H9 (cell line): ENCODE measurements at regions not wholly inside any gene's neighbourhood (a gene's known extent, or its start where the extent isn't known, plus 50 kb on each side); places are given as distances from the start of the nearest gene placed in this dataset.

Source experiments
- DNase-seq: peaks from one replicate; pipeline ENCODE4 v3.0.0-alpha.2; 2017
- H2AFZ ChIP-seq: one replicate; pipeline ENCODE4 v1.6.1; 2013; ENCODE audit warnings: mild to moderate bottlenecking, low read length, control low read depth, moderate library complexity
- H2AK5ac ChIP-seq: 2 replicates; pipeline ENCODE4 v1.6.1; 2013; ENCODE audit warnings: low read length, control low read depth, mixed read lengths; ENCODE audit not compliant: insufficient read length
- H2BK120ac ChIP-seq: one replicate; pipeline ENCODE4 v1.6.1; 2013; ENCODE audit warnings: low read depth, mild to moderate bottlenecking, low read length, control low read depth, inconsistent platforms; ENCODE audit not compliant: poor library complexity, severe bottlenecking
- H2BK12ac ChIP-seq: 2 replicates; pipeline ENCODE4 v1.6.1; 2013; ENCODE audit warnings: low read length, control low read depth, mixed read lengths, low read depth; ENCODE audit not compliant: insufficient read length
- H2BK15ac ChIP-seq: 2 replicates; pipeline ENCODE4 v1.6.1; 2013; ENCODE audit warnings: low read depth, low read length, control low read depth
- H2BK20ac ChIP-seq: one replicate; pipeline ENCODE4 v1.6.1; 2013; ENCODE audit warnings: low read depth, mild to moderate bottlenecking, low read length, control low read depth, inconsistent platforms; ENCODE audit not compliant: poor library complexity, severe bottlenecking
- H2BK5ac ChIP-seq: 2 replicates; pipeline ENCODE4 v1.6.1; 2013; ENCODE audit warnings: low read length, control low read depth, mixed read lengths; ENCODE audit not compliant: insufficient read length
- H3K14ac ChIP-seq: 2 replicates; pipeline ENCODE4 v1.6.1; 2013; ENCODE audit warnings: low read length, control low read depth; ENCODE audit not compliant: insufficient read depth
- H3K18ac ChIP-seq: 2 replicates; pipeline ENCODE4 v1.6.1; 2013; ENCODE audit warnings: low read depth, mild to moderate bottlenecking, mixed read lengths, low read length, control low read depth; ENCODE audit not compliant: insufficient read length
- H3K23ac ChIP-seq: 2 replicates; pipeline ENCODE4 v1.6.1; 2013; ENCODE audit warnings: low read length, control low read depth, mixed read lengths, low read depth; ENCODE audit not compliant: insufficient read length
- H3K23me2 ChIP-seq: 2 replicates; pipeline ENCODE4 v1.6.1; 2013; ENCODE audit warnings: low read depth, mild to moderate bottlenecking, mixed read lengths, low read length, control low read depth; ENCODE audit not compliant: insufficient read length, poor library complexity, severe bottlenecking
- H3K27ac ChIP-seq: 2 replicates; pipeline ENCODE4 v1.5.1; 2013; ENCODE audit warnings: low read length, control low read depth, mixed read lengths, low read depth; ENCODE audit not compliant: insufficient read length
- H3K27me3 ChIP-seq: 2 replicates; pipeline ENCODE4 v1.6.1; 2013; ENCODE audit warnings: low read length, control low read depth, inconsistent platforms; ENCODE audit not compliant: insufficient read depth
- H3K4ac ChIP-seq: 2 replicates; pipeline ENCODE4 v1.6.1; 2013; ENCODE audit warnings: low read depth, mild to moderate bottlenecking, control low read depth, inconsistent platforms, low read length, moderate library complexity
- H3K4me1 ChIP-seq: 2 replicates; pipeline ENCODE4 v1.6.1; 2013; ENCODE audit warnings: low read length, control low read depth, inconsistent platforms; ENCODE audit not compliant: insufficient read depth
- H3K4me2 ChIP-seq: 2 replicates; pipeline ENCODE4 v1.6.1; 2013; ENCODE audit warnings: low read length, control low read depth, mixed read lengths; ENCODE audit not compliant: insufficient read length, insufficient read depth
- H3K56ac ChIP-seq: 2 replicates; pipeline ENCODE4 v1.6.1; 2013; ENCODE audit warnings: low read depth, mild to moderate bottlenecking, mixed read lengths, low read length, control low read depth; ENCODE audit not compliant: insufficient read length
- H3K79me1 ChIP-seq: 2 replicates; pipeline ENCODE4 v1.6.1; 2013; ENCODE audit warnings: low read depth, mild to moderate bottlenecking, moderate library complexity, low read length, control low read depth, inconsistent platforms; ENCODE audit not compliant: insufficient read depth, poor library complexity, severe bottlenecking
- H3K79me2 ChIP-seq: 2 replicates; pipeline ENCODE4 v1.6.1; 2013; ENCODE audit warnings: low read length, control low read depth, inconsistent platforms; ENCODE audit not compliant: insufficient read depth
- H3K9ac ChIP-seq: 2 replicates; pipeline ENCODE4 v1.6.1; 2013; ENCODE audit warnings: low read length, control low read depth, mixed read lengths; ENCODE audit not compliant: insufficient read length; ENCODE audit errors: extremely low read depth
- H3K9me3 ChIP-seq: one replicate; pipeline ENCODE4 v1.6.1; 2013; ENCODE audit warnings: low read depth, low read length, inconsistent platforms; ENCODE audit not compliant: control insufficient read depth
- H3T11ph ChIP-seq: one replicate; pipeline ENCODE4 v1.6.1; 2013; ENCODE audit warnings: mild to moderate bottlenecking, low read length, control low read depth, inconsistent platforms
- H4K20me1 ChIP-seq: one replicate; pipeline ENCODE4 v1.6.1; 2013; ENCODE audit not compliant: control insufficient read depth, insufficient read length, insufficient read depth
- H4K5ac ChIP-seq: 2 replicates; pipeline ENCODE4 v1.6.1; 2013; ENCODE audit warnings: low read depth, mild to moderate bottlenecking, mixed read lengths, low read length, control low read depth; ENCODE audit not compliant: insufficient read length
- H4K8ac ChIP-seq: replicated peaks from 2 replicates; pipeline ENCODE4 v1.6.1; 2013; ENCODE audit warnings: low read length, control low read depth, mixed read lengths, low read depth; ENCODE audit not compliant: insufficient read length
- H4K91ac ChIP-seq: 2 replicates; pipeline ENCODE4 v1.6.1; 2013; ENCODE audit warnings: low read depth, mild to moderate bottlenecking, moderate library complexity, mixed read lengths, low read length, control low read depth; ENCODE audit not compliant: insufficient read length
- H3K27ac Mint-ChIP-seq, 3 experiments: 2 replicates in 2 of 3; 3 replicates in 1 of 3; pipeline ENCODE4 v1.8.0; 2020 to 2021; ENCODE audit warnings: mixed read lengths in 3 of 3, mild to moderate bottlenecking in 1 of 3, moderate library complexity in 1 of 3
- H3K27me3 Mint-ChIP-seq: 2 replicates; pipeline ENCODE4 v1.8.0; 2021; ENCODE audit warnings: low read depth, mild to moderate bottlenecking, moderate library complexity, mixed read lengths
- H3K36me3 Mint-ChIP-seq, 3 experiments: 2 replicates in 2 of 3; 3 replicates in 1 of 3; pipeline ENCODE4 v1.8.0; 2020 to 2021; ENCODE audit warnings: low read depth in 3 of 3, mixed read lengths in 3 of 3; ENCODE audit not compliant: insufficient read depth in 1 of 3
- H3K4me1 Mint-ChIP-seq, 2 experiments: 2 replicates each; pipeline ENCODE4 v1.8.0; 2020; ENCODE audit warnings: mixed read lengths in 2 of 2
- H3K4me3 Mint-ChIP-seq, 2 experiments: 2 replicates in 1 of 2; 3 replicates in 1 of 2; pipeline ENCODE4 v1.8.0; 2020 to 2021; ENCODE audit warnings: mild to moderate bottlenecking in 2 of 2, mixed read lengths in 2 of 2, moderate library complexity in 1 of 2
- H3K9me3 Mint-ChIP-seq, 2 experiments: 2 replicates in 1 of 2; 3 replicates in 1 of 2; pipeline ENCODE4 v1.8.0; 2020; ENCODE audit warnings: mild to moderate bottlenecking in 2 of 2, mixed read lengths in 2 of 2, moderate library complexity in 1 of 2
- CTCF ChIP-seq: fragments of 200-600 bp; sonication (generic); conservative IDR thresholded peaks from 3 replicates; pipeline ENCODE4 v1.8.0; 2021; ENCODE audit warnings: antibody characterized with exemption, mild to moderate bottlenecking
- WGBS: extraction: QIAGEN DNeasy Blood & Tissue Kit; methylation state at CpG from one replicate; pipeline ENCODE4 v1.1.7; 2013; ENCODE audit warnings: missing lambda C conversion rate, low lambda C conversion rate, mixed read lengths; ENCODE audit not compliant: insufficient read length; ENCODE audit errors: extremely low coverage; 5-methylcytosine and 5-hydroxymethylcytosine counted together

- Histone ChIP-seq H3K79me1 (no peaks in the 10 kb centered on the region), H3K9ac (no peak overlapping the region), H3K9me3 (peaks cover 9% of the 10 kb centered on the region), H4K5ac (no peak overlapping the region), H2AFZ (no peak overlapping the region), H3K4me2 (no peak overlapping the region), H3T11ph (no peak overlapping the region), H3K23me2 (no peaks in the 10 kb centered on the region), H3K18ac (no peak overlapping the region), H2BK120ac (no peak overlapping the region), H3K56ac (no peak overlapping the region), H3K27ac (no peak overlapping the region), H3K23ac (no peak overlapping the region), H2BK20ac (no peak overlapping the region), H4K8ac (no peak overlapping the region), H3K4me1 (no peaks in the 10 kb centered on the region; the same call in 1 of the 2 replicates), H2BK15ac (no peak overlapping the region), H3K14ac (no peak overlapping the region), H3K4ac (no peak overlapping the region), H3K27me3 (no peaks in the 10 kb centered on the region), H4K20me1 (no peaks in the 10 kb centered on the region), H3K79me2 (no peaks in the 10 kb centered on the region), H2AK5ac (no peak overlapping the region), H4K91ac (no peak overlapping the region), H2BK12ac (no peak overlapping the region), H2BK5ac (no peak overlapping the region)
- H3K27ac Mint-ChIP-seq = no peak overlapping the region
- H3K36me3 Mint-ChIP-seq = peaks cover 6 to 14% (median 13%) of the 10 kb centered on the region in 3 experiments; a peak in 6 of 7 replicates
- no CpG with 5 or more reads among the region's 1 CpG for WGBS
- TF ChIP-seq CTCF = no peak
- no peaks in the 10 kb centered on the region for H3K27me3 Mint-ChIP-seq
- no peak overlapping the region for H3K4me3 Mint-ChIP-seq
- peaks cover 6 to 9% of the 10 kb centered on the region in 2 experiments for H3K4me1 Mint-ChIP-seq
- peaks cover 16 to 17% of the 10 kb centered on the region in 2 experiments for H3K9me3 Mint-ChIP-seq
- no peak for DNase-seq
Measured at GRCh38 chr5:21067724-21068123, 1079.7 kb upstream of the CDH18 start.
